BE2C (cell line): ENCODE measurements at regions not wholly inside any gene's neighbourhood (a gene's known extent, or its start where the extent isn't known, plus 50 kb on each side); places are given as distances from the start of the nearest gene placed in this dataset.

Source experiments
- DNase-seq: peaks from one replicate; pipeline ENCODE4 v3.0.0-alpha.2; 2020
- H3K27me3 ChIP-seq: fragments of 250-450 bp; sonication (Bioruptor Pico); 2 replicates; pipeline ENCODE4 v1.5.1; 2020; ENCODE audit warnings: mild to moderate bottlenecking
- H3K36me3 ChIP-seq: fragments of 250-450 bp; sonication (Bioruptor Pico); 2 replicates; pipeline ENCODE4 v1.5.1; 2020; ENCODE audit warnings: mild to moderate bottlenecking
- H3K4me1 ChIP-seq: fragments of 250-450 bp; sonication (Bioruptor Pico); 2 replicates; pipeline ENCODE4 v1.5.1; 2020
- H3K4me3 ChIP-seq: 2 replicates; pipeline ENCODE4 v1.5.1; 2011; ENCODE audit warnings: low read depth, low read length
- H3K9me3 ChIP-seq: fragments of 250-450 bp; sonication (Bioruptor Pico); 2 replicates; pipeline ENCODE4 v1.5.1; 2020
- TF ChIP-seq, protein P1 (sequence below): IDR thresholded peaks from 2 replicates; pipeline ENCODE4 v1.5.1; 2012; ENCODE audit warnings: mild to moderate bottlenecking, low read depth, low read length

DNA sequence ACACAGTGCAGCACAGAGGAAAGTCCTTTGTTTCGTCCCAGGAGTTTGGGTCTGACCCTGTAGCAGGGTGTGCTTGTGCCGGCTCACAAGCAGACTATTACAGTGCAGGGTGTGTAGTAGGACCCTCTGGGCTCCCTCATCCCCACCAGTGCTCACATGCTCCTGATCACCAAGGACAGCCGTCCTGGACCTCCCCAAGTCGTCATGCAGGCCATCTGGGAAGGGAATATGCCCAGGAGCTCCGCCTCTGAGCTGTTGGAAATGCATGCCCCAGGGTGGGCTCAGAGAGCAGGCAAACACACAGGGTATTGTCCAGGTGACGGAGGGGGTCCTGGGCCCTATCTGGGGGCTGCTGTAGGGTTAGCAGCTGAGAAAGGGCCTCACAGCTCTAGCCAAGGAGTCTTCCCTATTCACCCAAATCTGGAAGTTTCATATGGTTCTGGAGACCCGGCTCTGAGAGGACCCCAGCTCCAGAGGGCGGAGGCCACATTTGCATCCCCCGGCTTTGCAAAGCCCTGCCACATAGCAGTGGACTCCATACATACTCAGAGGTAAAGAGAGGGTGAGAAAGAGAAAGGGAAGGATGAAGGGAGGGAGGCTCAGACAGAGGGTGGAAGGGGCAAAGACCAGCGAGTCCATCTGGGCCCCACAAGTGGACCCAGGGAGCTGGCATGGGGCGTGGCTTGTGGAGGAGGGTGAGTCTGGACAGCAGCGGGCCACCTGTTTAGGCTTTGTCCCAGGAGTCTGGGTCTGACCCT is 53.5 kb upstream of the PPP2R5C start:
- DNase-seq = no peak
- H3K4me3 ChIP-seq = no peak overlapping the region
- H3K27me3 ChIP-seq = no peaks in the 10 kb centered on the region
- no peaks in the 10 kb centered on the region for H3K9me3 ChIP-seq
- H3K4me1 ChIP-seq = no peaks in the 10 kb centered on the region; the same call in 1 of the 2 replicates
- H3K36me3 ChIP-seq = no peaks in the 10 kb centered on the region
- TF ChIP-seq, protein P1, sequence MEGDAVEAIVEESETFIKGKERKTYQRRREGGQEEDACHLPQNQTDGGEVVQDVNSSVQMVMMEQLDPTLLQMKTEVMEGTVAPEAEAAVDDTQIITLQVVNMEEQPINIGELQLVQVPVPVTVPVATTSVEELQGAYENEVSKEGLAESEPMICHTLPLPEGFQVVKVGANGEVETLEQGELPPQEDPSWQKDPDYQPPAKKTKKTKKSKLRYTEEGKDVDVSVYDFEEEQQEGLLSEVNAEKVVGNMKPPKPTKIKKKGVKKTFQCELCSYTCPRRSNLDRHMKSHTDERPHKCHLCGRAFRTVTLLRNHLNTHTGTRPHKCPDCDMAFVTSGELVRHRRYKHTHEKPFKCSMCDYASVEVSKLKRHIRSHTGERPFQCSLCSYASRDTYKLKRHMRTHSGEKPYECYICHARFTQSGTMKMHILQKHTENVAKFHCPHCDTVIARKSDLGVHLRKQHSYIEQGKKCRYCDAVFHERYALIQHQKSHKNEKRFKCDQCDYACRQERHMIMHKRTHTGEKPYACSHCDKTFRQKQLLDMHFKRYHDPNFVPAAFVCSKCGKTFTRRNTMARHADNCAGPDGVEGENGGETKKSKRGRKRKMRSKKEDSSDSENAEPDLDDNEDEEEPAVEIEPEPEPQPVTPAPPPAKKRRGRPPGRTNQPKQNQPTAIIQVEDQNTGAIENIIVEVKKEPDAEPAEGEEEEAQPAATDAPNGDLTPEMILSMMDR = no peak

DNA sequence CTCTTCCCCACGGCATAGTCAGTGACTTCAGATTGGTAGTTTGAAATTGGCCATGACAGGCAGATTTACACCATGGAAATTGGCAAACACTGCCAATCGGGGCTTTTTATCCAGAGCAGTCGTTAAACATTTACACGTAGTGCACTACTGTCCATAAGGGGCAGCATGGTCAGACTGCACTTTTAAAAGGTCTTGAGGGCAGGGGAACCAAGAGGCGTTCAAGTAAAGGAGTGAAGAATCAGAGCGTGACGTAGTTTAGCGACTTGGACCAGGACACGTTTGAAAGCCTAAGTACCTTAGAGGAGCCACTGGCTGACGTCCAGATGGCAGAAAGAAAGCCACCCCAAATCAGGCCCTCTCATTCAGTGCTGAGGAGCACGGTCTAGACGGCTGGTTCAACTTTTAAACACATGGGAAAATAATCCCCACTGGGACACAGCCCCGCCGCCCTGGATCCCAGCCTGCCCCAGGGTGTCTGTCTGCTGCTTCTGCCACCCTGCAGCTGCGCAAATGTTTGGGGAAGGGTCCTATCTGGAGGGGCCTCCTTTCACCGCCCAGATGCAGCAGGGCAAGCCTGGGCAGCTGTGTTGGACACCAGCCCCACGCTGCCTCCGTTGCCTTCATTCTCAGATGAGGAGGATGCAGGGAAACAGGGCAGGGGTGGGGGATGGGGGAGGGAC is 52.5 kb upstream of the PPP2R5C start:
- H3K4me1 ChIP-seq = no peaks in the 10 kb centered on the region; the same call in 1 of the 2 replicates
- no peaks in the 10 kb centered on the region for H3K27me3 ChIP-seq
- no peak for DNase-seq
- TF ChIP-seq, protein P1 = no peak
- no peaks in the 10 kb centered on the region for H3K36me3 ChIP-seq
- H3K9me3 ChIP-seq = no peaks in the 10 kb centered on the region
- no peak overlapping the region for H3K4me3 ChIP-seq

DNA sequence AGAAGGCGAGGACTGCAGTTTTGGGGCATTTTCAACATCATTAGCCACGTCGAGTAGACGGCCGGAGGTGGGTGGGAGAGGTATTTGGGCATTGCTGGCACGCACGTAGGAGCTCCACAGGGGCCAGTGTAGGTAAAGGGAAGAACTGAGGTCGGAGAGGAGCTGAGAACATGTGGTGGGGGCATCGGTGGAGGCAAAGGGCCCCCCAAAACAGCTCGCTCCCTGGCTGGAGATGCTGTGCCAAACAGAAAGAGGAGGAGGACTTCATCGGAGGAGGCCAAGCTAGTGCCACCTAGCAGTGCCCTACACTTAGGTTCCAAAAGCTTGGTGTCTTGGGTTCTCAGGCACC is 52.0 kb upstream of the PPP2R5C start:
- H3K36me3 ChIP-seq = no peaks in the 10 kb centered on the region
- DNase-seq = no peak

DNA sequence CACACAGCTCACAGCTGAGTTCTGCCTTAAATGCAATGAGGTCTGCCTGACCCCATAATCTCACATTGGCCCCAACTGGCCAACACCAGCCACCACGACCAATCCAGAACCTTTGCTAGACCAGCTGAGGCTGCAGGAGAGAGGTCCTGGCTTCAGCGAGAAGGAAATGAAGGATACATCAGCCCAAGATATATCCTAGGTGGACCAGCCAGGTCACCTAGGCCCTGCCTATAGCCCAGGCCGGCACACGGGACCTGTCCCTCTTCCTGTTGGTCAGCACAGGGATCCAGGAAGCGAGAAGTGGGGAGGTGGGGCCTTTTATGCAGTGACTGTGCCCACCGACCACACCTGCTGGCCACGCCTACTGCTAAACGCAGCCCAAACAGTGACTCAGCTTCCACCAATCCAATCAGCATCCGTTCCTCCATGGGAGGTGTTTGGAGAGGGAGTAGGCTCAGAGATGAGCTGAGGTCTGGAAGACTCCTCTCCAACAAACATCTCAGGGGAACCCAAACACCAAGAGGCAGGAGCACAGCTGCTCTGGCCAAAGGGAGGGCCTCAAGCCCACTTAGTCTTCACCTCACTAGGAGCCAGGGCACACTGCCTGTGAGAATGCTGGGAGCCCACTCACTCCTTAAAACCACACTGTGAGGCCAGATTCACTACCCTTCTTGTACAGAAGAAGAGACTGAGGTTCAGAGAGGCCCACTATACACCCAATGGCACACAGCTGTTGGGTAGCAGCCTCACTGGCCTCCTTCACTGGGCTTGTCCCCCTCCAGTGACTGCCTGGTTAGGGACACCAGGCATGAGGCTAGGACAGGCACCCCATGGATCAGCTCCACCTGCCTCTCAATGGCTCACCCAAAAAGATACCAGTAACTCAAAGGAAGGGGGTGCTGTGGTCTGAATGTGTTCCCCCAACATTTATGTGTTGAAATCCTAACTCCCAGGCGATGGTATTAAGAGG is 51.3 kb upstream of the PPP2R5C start:
- H3K27me3 ChIP-seq = no peaks in the 10 kb centered on the region
- no peaks in the 10 kb centered on the region for H3K36me3 ChIP-seq
- no peak for DNase-seq
- no peaks in the 10 kb centered on the region; the same call in 1 of the 2 replicates for H3K4me1 ChIP-seq
- TF ChIP-seq, protein P1 = no peak
- no peak overlapping the region for H3K4me3 ChIP-seq
- H3K9me3 ChIP-seq = no peaks in the 10 kb centered on the region

More for the DNA sequence above, 52.0 kb upstream of the PPP2R5C start:
- H3K9me3 ChIP-seq = no peaks in the 10 kb centered on the region
- TF ChIP-seq, protein P1 = no peak
- H3K27me3 ChIP-seq = no peaks in the 10 kb centered on the region
- no peaks in the 10 kb centered on the region; the same call in 1 of the 2 replicates for H3K4me1 ChIP-seq
- H3K4me3 ChIP-seq = no peak overlapping the region

DNA sequence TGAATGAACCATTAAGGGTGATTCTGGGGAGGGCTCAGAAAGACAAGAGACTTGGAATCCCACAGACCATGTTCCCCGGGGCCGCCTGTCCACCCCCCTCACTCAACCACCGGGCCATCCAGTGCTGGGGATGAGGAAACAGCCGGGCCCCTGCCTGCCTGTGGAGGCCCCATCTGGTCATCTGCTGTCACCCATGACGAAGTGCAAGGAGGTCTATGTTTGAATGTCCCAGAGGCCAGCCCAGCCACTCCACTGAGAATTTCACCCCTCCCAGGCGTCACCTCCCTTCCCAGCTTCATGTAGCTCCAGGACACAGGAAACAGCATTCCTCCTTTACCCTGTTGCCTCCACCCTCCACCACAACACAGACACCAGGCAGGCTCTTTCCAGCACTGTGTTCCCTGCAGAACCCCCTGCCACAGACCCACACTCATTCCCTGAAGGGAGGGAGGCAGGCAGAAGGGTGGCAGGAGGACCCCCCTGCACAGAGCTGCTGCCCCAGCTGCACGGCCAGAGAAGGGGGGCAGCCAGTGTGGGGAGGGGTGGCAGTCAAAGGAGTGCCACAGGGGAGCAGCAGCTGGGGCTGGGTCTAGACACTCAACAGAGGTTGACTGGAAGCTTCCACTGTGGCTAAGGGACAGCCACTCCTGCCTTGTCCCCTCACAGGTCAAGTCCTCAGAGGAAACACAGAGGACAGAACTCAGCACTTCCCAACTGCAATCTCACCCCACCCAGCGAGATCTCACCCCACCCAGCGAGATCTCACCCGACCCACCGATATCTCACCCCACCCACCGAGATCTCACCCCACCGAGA is 50.3 kb upstream of the PPP2R5C start:
- H3K9me3 ChIP-seq = no peaks in the 10 kb centered on the region
- H3K36me3 ChIP-seq = no peaks in the 10 kb centered on the region
- H3K27me3 ChIP-seq = no peaks in the 10 kb centered on the region
- no peak for DNase-seq
- H3K4me3 ChIP-seq = no peak overlapping the region
- no peaks in the 10 kb centered on the region; the same call in 1 of the 2 replicates for H3K4me1 ChIP-seq
- TF ChIP-seq, protein P1 = no peak
